HFFc6 (cell line): ENCODE measurements at regions not wholly inside any gene's neighbourhood (a gene's known extent, or its start where the extent isn't known, plus 50 kb on each side); places are given as distances from the start of the nearest gene placed in this dataset.

ENCODE experiments used
- DNase-seq: peaks from one replicate; pipeline ENCODE4 v3.0.0-alpha.2; 2018
- H3K27ac Mint-ChIP-seq: 2 replicates; pipeline ENCODE4 v1.8.0; 2020; ENCODE audit warnings: mild to moderate bottlenecking, mixed read lengths
- H3K27me3 Mint-ChIP-seq: 2 replicates; pipeline ENCODE4 v1.8.0; 2021; ENCODE audit warnings: mild to moderate bottlenecking, moderate library complexity, mixed read lengths; ENCODE audit not compliant: insufficient read depth
- H3K36me3 Mint-ChIP-seq: 2 replicates; pipeline ENCODE4 v1.8.0; 2021; ENCODE audit warnings: low read depth, mixed read lengths
- H3K4me1 Mint-ChIP-seq: 2 replicates; pipeline ENCODE4 v1.8.0; 2020; ENCODE audit warnings: low read depth, mixed read lengths
- H3K4me3 Mint-ChIP-seq: 2 replicates; pipeline ENCODE4 v1.8.0; 2020; ENCODE audit warnings: mild to moderate bottlenecking, moderate library complexity, mixed read lengths
- H3K9me3 Mint-ChIP-seq: 2 replicates; pipeline ENCODE4 v1.8.0; 2020; ENCODE audit warnings: mild to moderate bottlenecking, mixed read lengths
- CTCF ChIP-seq: fragments of 200-600 bp; sonication (generic); IDR thresholded peaks from 2 replicates; pipeline ENCODE4 v1.5.0; 2021; ENCODE audit warnings: antibody characterized with exemption, mild to moderate bottlenecking

- Mint-ChIP-seq H3K27ac (peak overlapping the region; percentile 85), H3K4me1 (peaks cover 94% of the 10 kb centered on the region), H3K27me3 (peaks cover 2% of the 10 kb centered on the region), H3K36me3 (peaks cover 23% of the 10 kb centered on the region), H3K9me3 (no peaks in the 10 kb centered on the region), H3K4me3 (peak overlapping the region; percentile 78)
- no peak for TF ChIP-seq CTCF
- DNase-seq: peak; percentile 50
Observed at GRCh38 chr6:56804996-56805395, 149.9 kb upstream of the BEND6 start.

GRCh38 chr6:56803594-56803993 lies 151.3 kb upstream of the BEND6 start:
- Mint-ChIP-seq H3K9me3 (no peaks in the 10 kb centered on the region), H3K4me1 (peaks cover 94% of the 10 kb centered on the region), H3K36me3 (peaks cover 27% of the 10 kb centered on the region), H3K4me3 (peak overlapping the region; percentile 67), H3K27me3 (peaks cover 2% of the 10 kb centered on the region; the same call in 1 of the 2 replicates), H3K27ac (peak overlapping the region; percentile 69)
- DNase-seq: peak; percentile 35
- no peak for TF ChIP-seq CTCF

GRCh38 chr6:56802584-56802983 lies 152.3 kb upstream of the BEND6 start:
- no peaks in the 10 kb centered on the region for H3K9me3 Mint-ChIP-seq
- H3K36me3 Mint-ChIP-seq: peaks cover 30% of the 10 kb centered on the region
- H3K27me3 Mint-ChIP-seq: no peaks in the 10 kb centered on the region
- DNase-seq: peak; percentile 30
- peaks cover 94% of the 10 kb centered on the region for H3K4me1 Mint-ChIP-seq
- peak overlapping the region; percentile 66 for H3K4me3 Mint-ChIP-seq
- TF ChIP-seq CTCF: no peak
- peak overlapping the region; percentile 74 for H3K27ac Mint-ChIP-seq

- Mint-ChIP-seq H3K9me3 (no peaks in the 10 kb centered on the region), H3K4me1 (peaks cover 94% of the 10 kb centered on the region), H3K36me3 (peaks cover 13% of the 10 kb centered on the region), H3K4me3 (no peak overlapping the region), H3K27me3 (no peaks in the 10 kb centered on the region), H3K27ac (no peak overlapping the region)
- TF ChIP-seq CTCF: no peak
- no peak for DNase-seq
Observed at GRCh38 chr6:56799989-56800388, 154.9 kb upstream of the BEND6 start.

GRCh38 chr6:56798163-56798562 lies 155.5 kb upstream of the DST start:
- Mint-ChIP-seq H3K27ac (peak overlapping the region; percentile 80), H3K9me3 (no peaks in the 10 kb centered on the region), H3K27me3 (no peaks in the 10 kb centered on the region), H3K4me1 (peaks cover 94% of the 10 kb centered on the region), H3K36me3 (peaks cover 13% of the 10 kb centered on the region), H3K4me3 (peak overlapping the region; percentile 52)
- DNase-seq: peak; percentile 92
- TF ChIP-seq CTCF: no peak

GRCh38 chr6:56796196-56796532 lies 153.5 kb upstream of the DST start:
- Mint-ChIP-seq H3K9me3 (no peaks in the 10 kb centered on the region), H3K27ac (peak overlapping the region; percentile 69), H3K27me3 (no peaks in the 10 kb centered on the region), H3K36me3 (peaks cover 19% of the 10 kb centered on the region), H3K4me3 (peak overlapping the region; percentile 28), H3K4me1 (peaks cover 94% of the 10 kb centered on the region)
- TF ChIP-seq CTCF: no peak
- DNase-seq: peak; percentile 49
